ENCODE measurements at regions not wholly inside any gene's neighbourhood (a gene's known extent, or its start where the extent isn't known, plus 50 kb on each side); places are given as distances from the start of the nearest gene placed in this dataset.

DNA sequence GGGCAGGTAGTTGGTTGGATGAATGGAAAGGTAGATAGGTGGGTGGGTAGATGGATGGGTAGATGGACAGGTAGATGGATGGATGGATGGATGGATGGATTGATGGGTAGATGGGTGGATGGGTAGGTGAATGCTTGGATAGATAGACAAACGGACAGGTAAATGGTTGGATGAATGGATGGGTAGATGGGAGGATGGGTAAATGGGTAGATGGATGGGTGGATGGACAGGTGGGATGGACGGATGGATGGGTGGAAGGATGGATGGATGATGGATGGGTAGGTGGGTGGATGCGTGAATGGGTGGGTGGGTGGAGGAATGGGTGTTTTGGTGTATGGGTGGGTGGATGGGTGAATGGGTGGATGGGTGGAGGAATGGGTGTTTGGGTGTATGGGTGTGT, 50.1 kb upstream of the ASAP2 start:
- DNase-seq (ENCODE audit: low spot score) (no peak), ATAC-seq (no peak)
- intact Hi-C loops (cut with DNase I) = no loop called here

DNA sequence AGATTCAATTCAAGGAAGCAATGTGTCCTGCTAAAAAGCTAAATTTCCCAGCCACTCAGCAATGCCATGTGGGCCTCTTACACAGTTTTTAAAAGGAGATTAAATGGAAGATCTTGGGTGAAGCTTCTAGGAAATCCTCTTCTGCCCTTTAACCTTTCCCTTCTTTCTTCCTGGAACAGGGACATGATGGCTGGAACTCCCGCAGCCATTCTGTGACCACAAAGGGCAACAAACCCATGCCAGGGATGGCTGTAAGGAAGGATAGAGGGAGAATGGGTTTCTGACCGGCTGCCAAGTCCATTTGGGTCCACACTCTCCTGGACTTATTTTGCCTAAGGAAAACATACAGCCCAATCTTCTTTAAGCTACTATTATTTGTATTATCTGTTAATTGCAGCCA, 52.6 kb upstream of the ASAP2 start:
- ATAC-seq = no peak
- no peak for DNase-seq (ENCODE audit: low spot score)
- intact Hi-C loops (cut with DNase I) = no loop called here

- ATAC-seq (peak; percentile 45), DNase-seq (ENCODE audit: low spot score) (no peak)
- intact Hi-C loops (cut with DNase I) = no loop called here
These were observed 53.0 kb upstream of the ASAP2 start for GRCh38 chr2:9153643-9153980.

GRCh38 chr2:9152975-9153642, 53.5 kb upstream of the ASAP2 start:
- DNase-seq (ENCODE audit: low spot score) = no peak
- intact Hi-C loops (cut with DNase I) = no loop called here
- peak; percentile 35 for ATAC-seq

DNA sequence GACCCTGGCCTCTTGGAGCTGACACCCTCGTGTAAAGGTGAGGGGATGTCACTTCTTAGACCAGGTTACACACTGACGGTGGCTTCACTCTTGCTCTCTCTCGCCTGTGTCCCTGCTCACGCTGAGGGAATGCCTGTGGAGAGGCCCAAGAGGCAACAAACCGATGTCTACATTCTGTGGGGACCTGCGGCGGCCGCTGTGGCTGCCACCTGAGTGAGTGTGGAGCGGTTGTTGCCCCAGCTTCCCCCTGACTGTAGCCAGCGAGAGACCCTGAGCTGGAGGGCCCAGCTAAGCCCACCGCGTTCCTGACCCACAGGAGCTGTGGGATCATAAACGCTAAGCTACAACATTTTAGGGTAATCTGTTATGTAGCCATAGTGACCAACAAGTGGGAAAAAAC, 55.7 kb upstream of the ASAP2 start:
- DNase-seq (ENCODE audit: low spot score) = no peak
- intact Hi-C loops (cut with DNase I) = no loop called here
- no peak for ATAC-seq

GRCh38 chr2:9150568-9150900, 56.1 kb upstream of the ASAP2 start:
- DNase-seq (ENCODE audit: low spot score) (no peak), ATAC-seq (no peak)
- intact Hi-C loops (cut with DNase I) = no loop called here

GRCh38 chr2:9149726-9150567, 56.7 kb upstream of the ASAP2 start:
- intact Hi-C loops (cut with DNase I) = loop anchor here (10.0 kb wide), 2 partner anchors 55 to 205 kb away; partner anchors contain the start of gene ASAP2
- DNase-seq (ENCODE audit: low spot score) (no peak), ATAC-seq (no peak)

GRCh38 chr2:9149388-9149660, 57.3 kb upstream of the ASAP2 start:
- no peak for ATAC-seq
- intact Hi-C loops (cut with DNase I) = loop anchor here (10.0 kb wide), 2 partner anchors 55 to 205 kb away; partner anchors contain the start of gene ASAP2
- no peak for DNase-seq (ENCODE audit: low spot score)

- DNase-seq (ENCODE audit: low spot score) = no peak
These were observed 60.0 kb upstream of the ASAP2 start for GRCh38 chr2:9146646-9147045.

GRCh38 chr2:9145752-9146430, 60.7 kb upstream of the ASAP2 start:
- intact Hi-C loops (cut with DNase I) = loop anchor here (10.0 kb wide), 2 partner anchors 59 to 209 kb away; partner anchors contain the start of gene ASAP2
- ATAC-seq = no peak
- DNase-seq (ENCODE audit: low spot score) = no peak

More at GRCh38 chr2:9146646-9147045, 60.0 kb upstream of the ASAP2 start:
- intact Hi-C loops (cut with DNase I) = loop anchor here (10.0 kb wide), 2 partner anchors 58 to 208 kb away; partner anchors contain the start of gene ASAP2
- ATAC-seq = no peak

GRCh38 chr2:9145109-9145751, 61.4 kb upstream of the ASAP2 start:
- ATAC-seq = peak; percentile 26
- intact Hi-C loops (cut with DNase I) = loop anchor here (10.0 kb wide), 2 partner anchors 60 to 210 kb away; partner anchors contain the start of gene ASAP2
- DNase-seq (ENCODE audit: low spot score) = no peak

DNA sequence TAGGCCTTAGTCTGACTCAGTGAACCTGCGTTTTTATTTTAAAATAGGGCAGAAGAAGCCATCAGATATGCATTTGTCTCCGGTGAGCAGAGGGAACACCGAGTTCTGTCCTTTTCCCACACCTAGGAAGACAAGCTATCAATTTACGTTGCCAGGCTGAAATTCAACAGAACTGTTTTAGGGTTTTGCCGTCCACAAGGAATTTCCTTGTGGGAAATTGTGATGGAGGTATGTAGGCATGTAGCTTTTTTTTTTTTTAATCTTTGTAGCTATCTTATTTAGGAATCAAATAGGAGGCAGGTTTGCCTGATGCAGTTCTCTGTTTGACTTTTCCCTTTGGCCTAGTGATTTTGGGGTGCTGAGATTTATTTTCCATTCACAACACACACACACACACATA, 62.0 kb upstream of the ASAP2 start:
- DNase-seq (ENCODE audit: low spot score) (no peak), ATAC-seq (no peak)
- intact Hi-C loops (cut with DNase I) = loop anchor here (10.0 kb wide), 2 partner anchors 60 to 210 kb away; partner anchors contain the start of gene ASAP2

DNA sequence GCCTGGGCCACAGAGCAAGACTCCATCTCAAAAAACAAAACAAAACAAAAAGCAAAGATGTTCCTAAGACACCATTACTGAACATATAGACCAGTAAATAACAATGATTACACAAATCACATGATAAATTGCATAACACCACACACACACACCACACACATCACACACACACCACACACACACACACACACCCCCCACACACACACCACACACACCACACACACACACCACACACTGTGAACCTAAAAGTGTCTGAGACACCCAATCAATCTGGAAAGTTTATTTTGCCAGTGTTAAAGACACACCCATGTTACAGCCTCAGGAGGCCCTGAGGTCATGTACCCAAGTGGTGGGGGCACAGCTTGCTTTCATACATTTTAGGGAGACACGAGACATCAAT, 62.6 kb upstream of the ASAP2 start:
- DNase-seq (ENCODE audit: low spot score) = no peak
- no peak for ATAC-seq
- intact Hi-C loops (cut with DNase I) = loop anchor here (10.0 kb wide), 2 partner anchors 61 to 211 kb away; partner anchors contain the start of gene ASAP2

GRCh38 chr2:9143264-9143815, 63.3 kb upstream of the ASAP2 start:
- intact Hi-C loops (cut with DNase I) = loop anchor here (10.0 kb wide), 2 partner anchors 61 to 211 kb away; partner anchors contain the start of gene ASAP2
- DNase-seq (ENCODE audit: low spot score) (no peak), ATAC-seq (no peak)

DNA sequence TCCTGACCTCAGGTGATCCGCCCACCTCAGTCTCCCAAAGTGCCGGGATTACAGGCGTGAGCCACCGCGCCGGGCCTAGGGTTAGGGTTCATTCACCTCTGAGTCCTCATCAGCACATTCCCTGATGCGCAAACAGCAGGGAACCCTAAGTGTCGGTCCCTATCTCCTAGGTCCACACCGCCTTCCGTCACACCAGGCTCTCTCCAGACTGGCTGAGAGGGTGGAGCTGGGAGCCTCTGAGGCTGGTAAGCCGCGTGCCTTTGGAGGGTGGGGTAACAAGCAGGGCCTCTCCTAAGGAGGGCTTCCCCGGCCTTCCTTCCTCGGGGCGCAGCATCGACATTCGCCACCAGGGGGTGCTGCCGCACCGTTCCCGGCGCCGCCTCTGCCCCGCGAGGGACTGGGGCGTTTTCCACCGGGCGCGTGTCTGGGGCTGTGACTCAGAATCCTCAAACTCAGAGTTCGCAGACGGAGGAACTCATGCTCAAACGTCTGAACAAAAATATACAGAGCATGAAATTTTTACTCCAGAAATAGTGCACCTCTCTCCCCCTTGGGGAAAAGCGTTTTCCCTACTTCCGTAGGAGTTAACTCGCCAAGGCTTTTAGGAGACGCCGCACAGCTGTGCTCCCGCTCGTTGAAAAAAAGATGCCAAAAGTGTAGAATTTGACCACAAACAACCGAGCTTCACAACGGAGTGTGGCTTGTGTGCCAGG, 63.9 kb upstream of the ASAP2 start:
- intact Hi-C loops (cut with DNase I) = loop anchor here (10.0 kb wide), 2 partner anchors 62 to 212 kb away; partner anchors contain the start of gene ASAP2
- DNase-seq (ENCODE audit: low spot score) (peak; percentile 94), ATAC-seq (peak; percentile 93)

DNA sequence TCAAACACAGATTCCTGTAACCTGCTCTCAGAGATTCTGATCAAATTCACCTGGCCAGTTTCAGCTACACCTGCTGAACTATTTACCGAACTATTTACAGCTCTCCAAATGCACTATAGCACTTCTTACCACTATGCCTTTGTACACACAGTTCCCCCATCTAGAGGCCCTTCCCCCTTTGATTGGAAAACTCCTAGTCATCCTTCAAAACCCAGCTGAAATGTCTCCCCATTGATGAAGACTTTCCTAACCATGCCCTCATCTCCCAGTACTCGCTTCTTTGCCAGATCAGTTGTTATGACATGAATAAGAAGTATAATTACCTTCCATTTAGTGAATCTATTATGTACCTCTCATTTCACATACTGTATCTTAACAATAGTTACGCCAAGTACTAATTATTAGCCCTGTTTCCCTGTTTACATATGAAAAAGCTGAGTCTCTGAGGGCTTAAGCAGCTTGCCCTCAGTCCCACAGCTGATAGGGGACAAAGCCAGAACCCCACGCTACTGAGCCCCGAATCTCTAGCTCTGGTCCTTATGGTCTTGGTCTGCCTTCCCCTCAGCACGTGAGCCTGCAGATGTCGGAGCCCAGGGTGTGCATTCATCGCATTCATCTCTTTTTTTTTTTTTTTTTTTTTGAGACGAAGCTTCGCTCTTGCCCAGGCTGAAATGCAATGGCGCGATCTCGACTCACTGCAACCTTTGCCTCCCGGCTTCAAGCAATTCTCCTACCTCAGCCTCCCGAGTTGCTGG, 64.7 kb upstream of the ASAP2 start:
- no peak for ATAC-seq
- intact Hi-C loops (cut with DNase I) = loop anchor here (10.0 kb wide), 2 partner anchors 63 to 213 kb away; partner anchors contain the start of gene ASAP2
- no peak for DNase-seq (ENCODE audit: low spot score)

DNA sequence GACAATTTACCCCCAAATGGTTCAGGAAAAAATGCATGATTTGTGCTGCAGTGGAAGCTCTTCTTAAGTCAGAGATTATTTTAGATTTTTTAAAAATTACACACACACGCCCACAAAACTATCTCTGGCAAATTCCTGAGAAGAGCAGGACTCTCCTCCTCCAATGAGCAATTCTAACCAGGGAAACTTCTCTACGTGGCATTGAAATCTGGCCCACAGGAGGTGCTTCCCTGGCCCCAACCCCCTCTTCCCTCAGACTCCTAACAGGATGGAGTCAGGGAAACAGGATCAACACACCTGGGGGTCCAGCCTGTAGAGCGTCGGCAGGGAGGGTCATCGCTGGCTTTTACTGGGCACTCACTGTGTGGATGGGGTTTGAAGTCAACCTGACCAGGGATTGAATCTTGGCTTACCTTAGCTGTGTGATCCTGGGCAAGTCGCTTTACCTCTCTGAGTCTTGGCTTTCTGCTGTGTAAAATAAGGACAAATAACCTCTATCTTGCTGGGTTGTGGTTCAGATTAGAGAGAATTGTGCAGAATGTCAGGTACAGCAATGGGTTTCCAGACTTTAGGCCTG, 65.4 kb upstream of the ASAP2 start:
- no peak for DNase-seq (ENCODE audit: low spot score)
- intact Hi-C loops (cut with DNase I) = loop anchor here (10.0 kb wide), 2 partner anchors 64 to 214 kb away; partner anchors contain the start of gene ASAP2
- no peak for ATAC-seq
